ENCODE measurements at regions not wholly inside any gene's neighbourhood (a gene's known extent, or its start where the extent isn't known, plus 50 kb on each side); places are given as distances from the start of the nearest gene placed in this dataset.

DNA sequence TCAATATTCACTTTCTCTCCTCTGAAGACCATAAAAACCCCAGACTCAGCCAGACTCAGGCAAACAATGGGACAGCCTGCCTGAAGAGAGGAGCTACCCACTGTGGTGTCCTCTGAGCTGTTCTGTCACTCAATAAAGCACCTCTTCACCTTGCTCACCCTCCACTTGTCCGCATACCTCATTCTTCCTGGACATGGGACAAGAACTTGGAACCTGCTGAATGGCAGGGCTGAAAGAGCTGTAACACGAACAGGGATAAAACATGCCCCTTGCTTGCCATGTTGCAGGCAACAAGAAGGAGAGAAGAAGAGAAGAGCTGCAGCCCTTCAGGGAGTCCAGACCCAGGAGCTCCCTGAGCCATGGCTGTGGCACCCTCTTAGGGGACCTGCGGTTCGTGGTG, 86.8 kb upstream of the SEMA6A start:
- no peak for DNase-seq (ENCODE audit: extremely low read depth, insufficient read length)
- TF ChIP-seq, protein P1, sequence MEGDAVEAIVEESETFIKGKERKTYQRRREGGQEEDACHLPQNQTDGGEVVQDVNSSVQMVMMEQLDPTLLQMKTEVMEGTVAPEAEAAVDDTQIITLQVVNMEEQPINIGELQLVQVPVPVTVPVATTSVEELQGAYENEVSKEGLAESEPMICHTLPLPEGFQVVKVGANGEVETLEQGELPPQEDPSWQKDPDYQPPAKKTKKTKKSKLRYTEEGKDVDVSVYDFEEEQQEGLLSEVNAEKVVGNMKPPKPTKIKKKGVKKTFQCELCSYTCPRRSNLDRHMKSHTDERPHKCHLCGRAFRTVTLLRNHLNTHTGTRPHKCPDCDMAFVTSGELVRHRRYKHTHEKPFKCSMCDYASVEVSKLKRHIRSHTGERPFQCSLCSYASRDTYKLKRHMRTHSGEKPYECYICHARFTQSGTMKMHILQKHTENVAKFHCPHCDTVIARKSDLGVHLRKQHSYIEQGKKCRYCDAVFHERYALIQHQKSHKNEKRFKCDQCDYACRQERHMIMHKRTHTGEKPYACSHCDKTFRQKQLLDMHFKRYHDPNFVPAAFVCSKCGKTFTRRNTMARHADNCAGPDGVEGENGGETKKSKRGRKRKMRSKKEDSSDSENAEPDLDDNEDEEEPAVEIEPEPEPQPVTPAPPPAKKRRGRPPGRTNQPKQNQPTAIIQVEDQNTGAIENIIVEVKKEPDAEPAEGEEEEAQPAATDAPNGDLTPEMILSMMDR (IDR thresholded peaks at IDR 0.05; ENCODE audit: insufficient read depth, low read length, poor library complexity, severe bottlenecking): no peak
- no peaks in the 10 kb centered on the region; the same call in 1 of the 2 replicates for H3K27me3 ChIP-seq (replicated peaks; ENCODE audit: control insufficient read depth, insufficient read depth, low read length)
- H3K4me3 ChIP-seq (replicated peaks; ENCODE audit: low read depth, low read length): no peak overlapping the region
- no peaks in the 10 kb centered on the region for H3K36me3 ChIP-seq (ENCODE audit: control insufficient read depth, insufficient read depth, low read length)

DNA sequence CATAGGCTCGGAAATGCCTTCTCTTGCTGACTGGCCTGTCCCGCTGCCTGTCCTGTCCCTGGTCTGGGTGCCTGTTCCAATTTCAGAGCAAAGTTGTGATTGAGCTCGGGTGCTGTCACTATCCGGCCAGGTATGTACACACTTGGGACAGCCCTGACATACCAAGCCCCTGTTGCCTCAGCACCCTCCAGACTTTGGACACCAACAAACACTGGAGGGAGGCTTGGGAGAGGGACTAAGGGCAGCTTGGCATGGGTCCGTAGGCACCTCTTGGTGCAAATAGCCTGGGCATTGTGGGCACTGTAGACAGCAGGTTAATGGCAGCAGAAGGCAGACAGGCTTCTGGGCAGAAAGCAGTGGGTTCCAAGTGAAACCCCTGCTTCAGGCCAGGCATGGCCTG, 86.3 kb upstream of the SEMA6A start:
- Histone ChIP-seq H3K27me3 (replicated peaks; ENCODE audit: control insufficient read depth, insufficient read depth, low read length) (no peaks in the 10 kb centered on the region; the same call in 1 of the 2 replicates), H3K36me3 (ENCODE audit: control insufficient read depth, insufficient read depth, low read length) (no peaks in the 10 kb centered on the region), H3K4me3 (replicated peaks; ENCODE audit: low read depth, low read length) (no peak overlapping the region)
- TF ChIP-seq, protein P1 (IDR thresholded peaks at IDR 0.05; ENCODE audit: insufficient read depth, low read length, poor library complexity, severe bottlenecking): no peak
- DNase-seq (ENCODE audit: extremely low read depth, insufficient read length): no peak

DNA sequence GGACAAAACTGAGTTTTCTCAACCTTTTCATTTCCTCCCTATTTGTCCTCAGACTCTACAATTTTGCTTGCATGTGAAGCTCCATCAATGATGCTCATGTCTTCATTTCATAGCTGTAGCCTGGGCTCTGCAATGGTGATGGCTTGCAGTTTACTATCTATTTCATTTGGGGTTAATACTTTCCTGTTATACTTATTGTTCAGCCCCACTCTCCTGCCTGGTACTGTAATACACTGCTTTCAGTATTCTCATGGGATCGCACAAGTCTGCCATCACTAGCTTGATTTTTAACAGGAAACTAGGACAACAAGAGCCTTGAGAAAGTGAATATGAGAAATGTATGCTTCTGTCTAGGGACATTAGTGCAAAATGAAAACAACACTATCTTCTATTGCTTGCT, 84.2 kb upstream of the SEMA6A start:
- no peak for DNase-seq (ENCODE audit: extremely low read depth, insufficient read length)
- Histone ChIP-seq H3K4me3 (replicated peaks; ENCODE audit: low read depth, low read length) (no peak overlapping the region), H3K36me3 (ENCODE audit: control insufficient read depth, insufficient read depth, low read length) (no peaks in the 10 kb centered on the region), H3K27me3 (replicated peaks; ENCODE audit: control insufficient read depth, insufficient read depth, low read length) (no peaks in the 10 kb centered on the region; the same call in 1 of the 2 replicates)
- TF ChIP-seq, protein P1 (IDR thresholded peaks at IDR 0.05; ENCODE audit: insufficient read depth, low read length, poor library complexity, severe bottlenecking): no peak

DNA sequence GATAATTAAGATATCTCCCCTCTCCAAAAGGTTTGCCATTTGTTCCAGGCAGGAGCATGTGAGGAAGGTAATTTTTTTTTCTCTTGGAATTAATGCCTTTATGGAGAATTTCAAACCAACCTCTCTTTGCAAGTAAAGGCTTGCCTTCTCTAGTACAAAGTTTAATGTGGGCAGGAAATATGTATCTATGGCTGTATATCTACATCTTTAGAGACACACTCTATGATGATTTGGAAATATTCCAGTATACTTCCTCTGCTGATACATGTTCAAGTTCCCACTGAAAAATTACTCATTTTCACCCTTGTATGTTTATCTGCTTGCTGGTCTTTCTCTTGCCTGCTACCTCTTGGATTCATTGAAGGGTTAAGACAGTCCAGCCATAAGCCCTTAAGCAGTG, 83.5 kb upstream of the SEMA6A start:
- no peaks in the 10 kb centered on the region; the same call in 1 of the 2 replicates for H3K27me3 ChIP-seq (replicated peaks; ENCODE audit: control insufficient read depth, insufficient read depth, low read length)
- TF ChIP-seq, protein P1 (IDR thresholded peaks at IDR 0.05; ENCODE audit: insufficient read depth, low read length, poor library complexity, severe bottlenecking): no peak
- no peaks in the 10 kb centered on the region for H3K36me3 ChIP-seq (ENCODE audit: control insufficient read depth, insufficient read depth, low read length)
- no peak overlapping the region for H3K4me3 ChIP-seq (replicated peaks; ENCODE audit: low read depth, low read length)
- DNase-seq (ENCODE audit: extremely low read depth, insufficient read length): no peak

DNA sequence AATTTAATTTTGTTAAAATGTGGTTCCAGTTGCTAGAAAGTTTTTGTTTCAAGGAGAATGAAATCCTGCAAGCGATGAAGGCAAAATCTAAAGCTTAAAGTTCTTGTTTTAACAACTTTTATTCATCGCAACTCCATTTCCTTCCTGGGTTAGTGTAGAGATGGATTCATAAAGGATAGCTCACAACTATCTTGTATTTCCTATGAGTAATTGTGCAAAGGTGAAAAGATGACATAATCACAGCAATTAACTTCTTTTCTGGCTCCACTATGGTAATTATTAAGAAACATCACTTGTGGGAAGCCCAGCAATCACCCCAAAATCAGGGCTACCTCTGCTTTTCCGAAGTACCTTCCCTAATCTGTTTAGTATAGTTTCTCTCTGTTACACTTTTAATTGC, 80.8 kb upstream of the SEMA6A start:
- H3K36me3 ChIP-seq (ENCODE audit: control insufficient read depth, insufficient read depth, low read length): no peaks in the 10 kb centered on the region
- no peak overlapping the region for H3K4me3 ChIP-seq (replicated peaks; ENCODE audit: low read depth, low read length)
- no peaks in the 10 kb centered on the region for H3K27me3 ChIP-seq (replicated peaks; ENCODE audit: control insufficient read depth, insufficient read depth, low read length)
- TF ChIP-seq, protein P1 (IDR thresholded peaks at IDR 0.05; ENCODE audit: insufficient read depth, low read length, poor library complexity, severe bottlenecking): no peak
- no peak for DNase-seq (ENCODE audit: extremely low read depth, insufficient read length)

DNA sequence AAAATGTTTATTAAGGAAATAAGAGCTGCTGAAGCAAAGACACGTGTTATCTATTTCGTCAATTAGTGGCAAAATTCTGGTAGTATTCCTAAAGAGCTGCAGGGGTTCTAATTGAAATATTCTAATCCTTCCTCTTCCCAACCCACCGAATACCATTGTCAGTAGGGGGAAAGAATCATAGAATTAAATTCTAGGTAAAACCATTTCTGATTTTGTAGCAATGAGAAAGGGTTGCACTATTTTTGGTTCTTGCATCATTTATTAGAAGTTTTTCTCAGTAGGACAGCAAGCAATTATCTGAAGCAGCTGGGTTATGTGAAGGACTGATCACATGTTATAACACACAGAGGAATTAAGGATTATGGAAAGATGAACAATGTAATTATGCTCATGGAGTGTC, 80.3 kb upstream of the SEMA6A start:
- DNase-seq (ENCODE audit: extremely low read depth, insufficient read length): no peak
- Histone ChIP-seq H3K4me3 (replicated peaks; ENCODE audit: low read depth, low read length) (no peak overlapping the region), H3K36me3 (ENCODE audit: control insufficient read depth, insufficient read depth, low read length) (no peaks in the 10 kb centered on the region), H3K27me3 (replicated peaks; ENCODE audit: control insufficient read depth, insufficient read depth, low read length) (no peaks in the 10 kb centered on the region)
- TF ChIP-seq, protein P1 (IDR thresholded peaks at IDR 0.05; ENCODE audit: insufficient read depth, low read length, poor library complexity, severe bottlenecking): no peak

All from GM06990 (cell line).